ENCODE measurements at regions not wholly inside any gene's neighbourhood (a gene's known extent, or its start where the extent isn't known, plus 50 kb on each side); places are given as distances from the start of the nearest gene placed in this dataset.

DNA sequence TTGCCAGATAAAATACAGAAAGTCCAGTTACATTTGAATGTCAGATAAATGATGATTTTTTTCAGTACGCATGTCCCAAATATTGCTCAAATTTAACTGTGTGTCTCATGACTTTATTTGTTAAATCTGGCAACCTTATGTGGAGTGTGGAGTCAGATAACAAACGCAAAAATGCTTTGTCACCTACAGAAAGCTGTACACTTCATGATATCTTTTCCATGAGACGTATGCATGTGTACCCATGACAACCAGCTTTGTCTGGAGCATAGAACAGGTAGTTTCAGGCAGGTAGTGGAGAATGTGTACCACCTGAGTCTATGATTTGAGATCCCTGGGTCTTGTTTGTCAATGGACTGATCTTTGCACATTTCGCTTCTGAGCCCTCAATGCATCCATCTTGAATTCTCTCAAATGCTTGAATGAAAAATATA, 105.5 kb upstream of the CPEB4 start:
- Histone ChIP-seq H3K36me3 (no peaks in the 10 kb centered on the region), H3K27me3 (no peaks in the 10 kb centered on the region), H3K9me3 (no peaks in the 10 kb centered on the region), H3K4me1 (peaks cover 18% of the 10 kb centered on the region), H3K4me3 (ENCODE audit: low read depth, low read length) (no peak overlapping the region)
- TF ChIP-seq, protein P1, sequence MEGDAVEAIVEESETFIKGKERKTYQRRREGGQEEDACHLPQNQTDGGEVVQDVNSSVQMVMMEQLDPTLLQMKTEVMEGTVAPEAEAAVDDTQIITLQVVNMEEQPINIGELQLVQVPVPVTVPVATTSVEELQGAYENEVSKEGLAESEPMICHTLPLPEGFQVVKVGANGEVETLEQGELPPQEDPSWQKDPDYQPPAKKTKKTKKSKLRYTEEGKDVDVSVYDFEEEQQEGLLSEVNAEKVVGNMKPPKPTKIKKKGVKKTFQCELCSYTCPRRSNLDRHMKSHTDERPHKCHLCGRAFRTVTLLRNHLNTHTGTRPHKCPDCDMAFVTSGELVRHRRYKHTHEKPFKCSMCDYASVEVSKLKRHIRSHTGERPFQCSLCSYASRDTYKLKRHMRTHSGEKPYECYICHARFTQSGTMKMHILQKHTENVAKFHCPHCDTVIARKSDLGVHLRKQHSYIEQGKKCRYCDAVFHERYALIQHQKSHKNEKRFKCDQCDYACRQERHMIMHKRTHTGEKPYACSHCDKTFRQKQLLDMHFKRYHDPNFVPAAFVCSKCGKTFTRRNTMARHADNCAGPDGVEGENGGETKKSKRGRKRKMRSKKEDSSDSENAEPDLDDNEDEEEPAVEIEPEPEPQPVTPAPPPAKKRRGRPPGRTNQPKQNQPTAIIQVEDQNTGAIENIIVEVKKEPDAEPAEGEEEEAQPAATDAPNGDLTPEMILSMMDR (IDR thresholded peaks at IDR 0.05; ENCODE audit: low read depth, low read length), result no peak
- DNase-seq, result no peak

DNA sequence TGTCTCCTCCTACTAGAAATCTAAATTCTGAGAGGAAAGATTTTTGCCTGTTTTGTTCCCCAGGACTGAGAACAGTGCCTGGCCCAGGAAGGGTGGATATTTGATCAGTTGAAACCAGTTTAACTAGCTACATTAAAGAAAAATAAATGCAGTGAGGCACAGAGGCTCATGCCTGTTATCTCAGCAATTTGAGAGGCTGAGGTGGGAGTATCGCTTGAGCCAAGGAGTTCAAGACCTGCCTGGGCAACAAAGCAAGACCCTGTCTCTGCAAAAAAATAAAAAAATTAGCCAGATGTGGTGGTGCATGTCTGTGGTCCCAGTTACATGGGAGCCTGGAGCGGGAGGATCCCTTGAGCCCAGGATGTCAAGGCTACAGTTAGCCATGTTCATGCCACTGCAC, 104.8 kb upstream of the CPEB4 start:
- H3K27me3 ChIP-seq, result no peaks in the 10 kb centered on the region
- no peaks in the 10 kb centered on the region for H3K36me3 ChIP-seq
- TF ChIP-seq, protein P1 (IDR thresholded peaks at IDR 0.05; ENCODE audit: low read depth, low read length), result no peak
- no peak overlapping the region for H3K4me3 ChIP-seq (ENCODE audit: low read depth, low read length)
- peaks cover 18% of the 10 kb centered on the region for H3K4me1 ChIP-seq
- H3K9me3 ChIP-seq, result no peaks in the 10 kb centered on the region
- DNase-seq, result no peak

DNA sequence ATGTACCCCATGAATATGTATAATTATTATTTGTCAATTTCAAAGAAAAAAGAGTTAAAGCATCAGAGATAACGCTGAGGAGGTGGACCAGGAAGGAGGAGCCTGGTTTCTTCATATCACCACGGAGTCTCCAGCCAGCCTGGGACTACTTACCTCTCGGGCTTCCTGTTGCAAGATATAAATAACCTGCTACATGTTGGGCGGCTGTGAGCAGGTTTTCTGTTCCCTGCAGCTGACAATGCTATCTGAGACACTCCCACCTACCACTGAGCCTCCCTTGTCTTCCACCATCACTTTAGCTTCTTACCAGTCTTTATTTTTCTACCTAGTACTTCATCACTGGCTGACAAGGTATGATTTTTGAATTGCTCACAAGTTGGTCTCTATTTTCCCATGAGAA, 102.7 kb upstream of the CPEB4 start:
- no peak overlapping the region for H3K4me3 ChIP-seq (ENCODE audit: low read depth, low read length)
- TF ChIP-seq, protein P1 (IDR thresholded peaks at IDR 0.05; ENCODE audit: low read depth, low read length), result no peak
- no peak for DNase-seq
- H3K9me3 ChIP-seq, result no peaks in the 10 kb centered on the region
- H3K4me1 ChIP-seq, result peaks cover 16% of the 10 kb centered on the region
- no peaks in the 10 kb centered on the region for H3K27me3 ChIP-seq
- no peaks in the 10 kb centered on the region for H3K36me3 ChIP-seq

DNA sequence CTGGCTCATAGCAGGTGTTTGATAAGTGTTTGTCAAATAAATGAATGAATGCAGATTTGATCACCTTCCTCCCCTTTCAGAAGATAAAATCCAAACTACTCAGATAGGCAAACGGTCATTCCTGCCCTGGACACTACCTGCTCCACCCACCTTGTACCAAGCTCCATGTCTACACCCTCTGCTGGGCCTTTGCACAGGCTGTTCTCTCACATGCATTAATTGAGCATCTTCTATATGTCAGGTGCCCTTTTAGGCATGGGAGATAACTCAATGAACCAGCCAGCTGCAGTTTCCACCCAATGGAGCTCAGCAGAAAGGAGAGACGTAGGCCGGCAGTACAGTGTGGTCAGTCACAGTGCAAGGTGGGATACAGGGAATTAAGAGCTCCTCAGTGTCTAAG, 102.3 kb upstream of the CPEB4 start:
- Histone ChIP-seq H3K4me1 (peaks cover 16% of the 10 kb centered on the region), H3K36me3 (no peaks in the 10 kb centered on the region), H3K9me3 (no peaks in the 10 kb centered on the region), H3K4me3 (ENCODE audit: low read depth, low read length) (no peak overlapping the region), H3K27me3 (no peaks in the 10 kb centered on the region)
- DNase-seq, result no peak
- TF ChIP-seq, protein P1 (IDR thresholded peaks at IDR 0.05; ENCODE audit: low read depth, low read length), result no peak

DNA sequence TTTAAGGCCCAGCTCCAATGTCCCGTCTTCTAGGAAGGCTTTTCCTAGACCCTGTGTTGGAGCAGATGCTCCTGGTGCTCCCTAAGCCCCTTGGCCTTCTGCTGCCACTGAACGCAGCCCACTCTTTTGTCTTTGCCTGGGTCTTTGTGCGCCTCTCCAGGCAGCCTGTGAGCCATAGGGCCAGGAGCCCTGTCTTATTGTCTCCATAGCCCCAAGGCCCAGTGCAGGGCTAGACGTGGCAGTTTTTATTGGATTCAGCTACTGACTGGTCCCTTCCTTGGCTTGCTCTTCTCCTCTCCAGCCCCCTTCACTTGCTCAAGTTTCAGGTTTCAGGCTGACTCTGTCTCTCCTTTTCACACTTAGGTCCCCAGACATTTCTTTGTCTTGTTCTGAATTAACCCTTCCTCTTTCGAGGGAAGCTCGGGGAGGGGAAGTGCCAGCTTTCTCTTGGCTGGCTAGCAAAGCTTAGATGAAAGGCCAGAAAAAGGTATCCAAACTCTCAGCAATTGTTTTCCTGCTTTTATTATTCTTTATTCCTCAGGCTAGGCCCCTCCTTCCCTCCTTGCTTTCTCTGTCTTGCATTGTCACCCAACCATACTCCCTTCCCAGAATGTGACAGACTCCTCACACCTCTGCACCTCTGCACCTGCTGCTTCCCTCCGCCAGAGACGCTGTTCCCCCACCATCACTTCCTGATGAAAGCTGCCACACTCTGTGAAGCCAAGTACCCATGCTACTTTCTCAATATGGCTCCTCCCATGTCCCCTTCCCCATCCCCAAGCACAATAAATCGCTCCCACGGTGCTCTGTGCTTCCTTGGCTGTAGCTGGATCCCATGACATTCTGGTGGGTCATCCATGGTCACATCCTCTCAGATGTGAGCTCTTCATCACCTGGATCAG, 101.6 kb upstream of the CPEB4 start:
- Histone ChIP-seq H3K36me3 (no peaks in the 10 kb centered on the region), H3K27me3 (no peaks in the 10 kb centered on the region), H3K4me1 (peaks cover 12% of the 10 kb centered on the region), H3K4me3 (ENCODE audit: low read depth, low read length) (no peak overlapping the region), H3K9me3 (no peaks in the 10 kb centered on the region)
- no peak for DNase-seq
- TF ChIP-seq, protein P1 (IDR thresholded peaks at IDR 0.05; ENCODE audit: low read depth, low read length), result no peak

Data from BE2C (cell line).